Erythroblast (primary cell): ENCODE measurements at regions not wholly inside any gene's neighbourhood (a gene's known extent, or its start where the extent isn't known, plus 50 kb on each side); places are given as distances from the start of the nearest gene placed in this dataset.

Experiments used
- GATA1 ChIP-seq: IDR thresholded peaks from 2 replicates; pipeline ENCODE4 v1.6.1; 2011; ENCODE audit warnings: low read depth, mild to moderate bottlenecking, control low read depth, low read length, moderate library complexity
- POLR2A ChIP-seq: IDR thresholded peaks from 2 replicates; pipeline ENCODE4 v1.6.1; 2011; ENCODE audit warnings: mild to moderate bottlenecking, low read length

- TF ChIP-seq POLR2A (no peak), GATA1 (no peak)
These were observed 417.9 kb downstream of the EPHA4 start for GRCh38 chr2:221154176-221154575.
